Keratinocyte (primary cell): ENCODE measurements at regions not wholly inside any gene's neighbourhood (a gene's known extent, or its start where the extent isn't known, plus 50 kb on each side); places are given as distances from the start of the nearest gene placed in this dataset.

Source experiments
- CTCF ChIP-seq, 3 experiments: IDR thresholded peaks in 1 of 3; conservative IDR thresholded peaks in 1 of 3; optimal IDR thresholded peaks in 1 of 3; 2 replicates in 2 of 3; 3 replicates in 1 of 3; pipeline versions ENCODE3 to v1.5.1; 2011; ENCODE audit warnings: low read length in 3 of 3, mild to moderate bottlenecking in 3 of 3, moderate library complexity in 2 of 3, control low read depth in 1 of 3, inconsistent platforms in 1 of 3; ENCODE audit not compliant: insufficient read depth in 2 of 3; ENCODE audit errors: extremely low read depth in 1 of 3
- EZH2 ChIP-seq: IDR thresholded peaks from one replicate; pipeline ENCODE4 v1.6.1; 2012; ENCODE audit warnings: inconsistent platforms, mild to moderate bottlenecking, low read length, moderate library complexity

GRCh38 chr10:78937393-78937792 is 131.4 kb upstream of the ZMIZ1 start:
- TF ChIP-seq CTCF (optimal IDR thresholded peaks at IDR 0.05 in 1 of 3, IDR thresholded peaks at IDR 0.05 in 1 of 3, conservative IDR thresholded peaks at IDR 0.05 in 1 of 3; ENCODE audit: extremely low read depth in 1 of 3, insufficient read depth in 2 of 3, low read length in 3 of 3) (no peak), EZH2 (no peak)
